ENCODE measurements at regions not wholly inside any gene's neighbourhood (a gene's known extent, or its start where the extent isn't known, plus 50 kb on each side); places are given as distances from the start of the nearest gene placed in this dataset.

DNA sequence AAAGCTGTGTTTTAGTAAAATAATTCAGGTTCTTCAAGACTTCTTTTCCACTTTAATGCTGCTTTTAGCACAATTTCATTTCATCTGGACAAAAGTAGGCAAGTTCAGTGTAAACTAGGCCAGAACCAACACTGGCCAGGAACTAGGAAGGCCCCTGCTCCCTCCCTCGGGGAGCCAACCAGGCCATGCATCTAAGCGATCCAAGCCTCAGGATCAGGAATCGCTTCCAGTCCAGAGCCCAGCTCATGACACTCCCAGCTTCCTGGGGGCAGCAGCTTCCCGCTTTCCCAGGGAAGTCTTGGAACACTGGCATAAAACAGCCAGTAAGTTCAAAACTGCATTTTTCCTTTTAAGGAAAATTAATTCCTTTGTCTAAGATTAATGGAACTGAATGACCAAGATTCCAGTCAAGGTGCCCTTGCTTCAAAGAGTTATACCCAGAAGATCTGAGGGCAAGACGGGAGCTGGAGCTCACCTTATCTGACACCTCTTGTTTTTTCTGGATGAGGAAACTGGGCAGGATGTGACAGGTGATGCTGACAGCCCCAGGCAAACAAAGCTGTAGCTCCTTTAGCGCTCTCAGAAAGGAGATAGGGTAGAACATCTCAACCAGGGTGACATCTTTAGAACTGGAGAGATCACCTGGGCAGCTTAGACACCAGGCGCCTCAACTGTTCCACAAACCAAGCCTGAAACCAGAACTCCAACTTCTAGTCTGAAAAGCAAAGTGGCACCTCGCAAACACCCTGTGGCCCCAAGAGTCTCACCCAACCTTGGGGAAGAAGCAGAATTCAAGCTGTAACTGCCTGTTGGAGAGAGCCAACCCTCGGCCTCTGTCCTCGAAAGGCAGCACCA is 61.4 kb upstream of the PNMA1 start:
- TF ChIP-seq, protein P1, sequence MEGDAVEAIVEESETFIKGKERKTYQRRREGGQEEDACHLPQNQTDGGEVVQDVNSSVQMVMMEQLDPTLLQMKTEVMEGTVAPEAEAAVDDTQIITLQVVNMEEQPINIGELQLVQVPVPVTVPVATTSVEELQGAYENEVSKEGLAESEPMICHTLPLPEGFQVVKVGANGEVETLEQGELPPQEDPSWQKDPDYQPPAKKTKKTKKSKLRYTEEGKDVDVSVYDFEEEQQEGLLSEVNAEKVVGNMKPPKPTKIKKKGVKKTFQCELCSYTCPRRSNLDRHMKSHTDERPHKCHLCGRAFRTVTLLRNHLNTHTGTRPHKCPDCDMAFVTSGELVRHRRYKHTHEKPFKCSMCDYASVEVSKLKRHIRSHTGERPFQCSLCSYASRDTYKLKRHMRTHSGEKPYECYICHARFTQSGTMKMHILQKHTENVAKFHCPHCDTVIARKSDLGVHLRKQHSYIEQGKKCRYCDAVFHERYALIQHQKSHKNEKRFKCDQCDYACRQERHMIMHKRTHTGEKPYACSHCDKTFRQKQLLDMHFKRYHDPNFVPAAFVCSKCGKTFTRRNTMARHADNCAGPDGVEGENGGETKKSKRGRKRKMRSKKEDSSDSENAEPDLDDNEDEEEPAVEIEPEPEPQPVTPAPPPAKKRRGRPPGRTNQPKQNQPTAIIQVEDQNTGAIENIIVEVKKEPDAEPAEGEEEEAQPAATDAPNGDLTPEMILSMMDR (conservative IDR thresholded peaks at IDR 0.05), result no peak
- no peak for TF ChIP-seq EZH2 (IDR thresholded peaks at IDR 0.05; ENCODE audit: low read depth)

Measured in PC-9 (cell line).